HG03066 (cell line): ENCODE measurements at regions not wholly inside any gene's neighbourhood (a gene's known extent, or its start where the extent isn't known, plus 50 kb on each side); places are given as distances from the start of the nearest gene placed in this dataset.
"Not testable (repeated sequence)": the region's sequence is repeated elsewhere in the genome, so short reads cannot be mapped to it uniquely, and the experiment has no call there.

ENCODE experiments used
- ATAC-seq: cut with Tn5 transposase; IDR thresholded peaks from one replicate; pipeline ENCODE4 v1.9.1; 2021; ENCODE audit warnings: low read depth; ENCODE audit not compliant: unreplicated experiment

DNA sequence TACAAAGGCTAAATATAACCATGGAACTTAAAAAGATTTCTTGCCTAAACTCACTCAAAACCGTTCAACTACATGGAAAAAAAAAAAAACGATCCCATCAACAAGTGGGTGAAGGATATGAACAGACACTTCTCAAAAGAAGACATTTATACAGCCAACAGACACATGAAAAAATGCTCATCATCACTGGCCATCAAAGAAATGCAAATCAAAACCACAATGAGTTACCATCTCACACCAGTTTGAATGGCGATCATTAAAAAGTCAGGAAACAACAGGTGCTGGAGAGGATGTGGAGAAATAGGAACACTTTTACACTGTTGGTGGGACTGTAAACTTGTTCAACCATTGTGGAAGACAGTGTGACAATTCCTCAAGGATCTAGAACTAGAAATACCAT, 151.2 kb upstream of the SMIM30 start:
- not testable (repeated sequence) for ATAC-seq

DNA sequence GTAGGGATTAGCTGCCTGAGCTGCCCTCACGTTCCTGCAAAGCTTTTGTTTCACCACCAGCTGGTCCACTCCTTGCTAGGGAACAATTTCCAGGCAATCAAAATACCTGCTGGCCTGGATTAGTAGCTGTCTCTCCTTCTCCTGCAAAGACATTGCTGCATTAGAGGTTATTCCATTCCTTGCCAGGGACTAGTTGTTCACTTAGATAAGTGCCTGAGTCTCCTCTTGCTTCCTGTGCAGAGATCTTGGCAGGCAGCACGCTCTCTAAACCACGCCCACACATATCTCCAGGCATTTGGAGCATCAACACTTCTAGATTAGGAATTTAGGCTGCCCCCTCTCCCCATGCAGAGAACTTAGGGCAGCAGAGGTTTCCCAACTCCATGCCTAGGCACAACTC, 150.4 kb upstream of the SMIM30 start:
- no peak for ATAC-seq

DNA sequence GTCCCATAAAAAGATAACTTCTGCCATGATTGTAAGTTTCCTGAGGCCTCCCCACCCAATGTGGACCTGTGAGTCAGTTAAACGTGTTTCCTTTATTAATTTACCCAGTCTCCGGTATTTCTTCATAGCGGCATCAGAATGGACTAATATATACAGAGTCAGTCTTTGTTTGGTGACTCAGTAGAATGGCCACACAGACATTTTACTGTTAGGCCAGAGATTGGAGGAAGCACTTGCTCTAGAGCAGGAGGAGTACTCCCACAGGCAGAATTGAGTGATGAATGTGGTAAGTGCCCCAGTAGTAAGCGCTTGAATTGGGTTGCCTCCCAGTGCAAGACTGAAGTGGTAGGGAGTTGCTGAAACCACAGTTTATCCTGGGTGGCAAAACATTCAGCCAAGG, 149.5 kb upstream of the SMIM30 start:
- no peak for ATAC-seq

DNA sequence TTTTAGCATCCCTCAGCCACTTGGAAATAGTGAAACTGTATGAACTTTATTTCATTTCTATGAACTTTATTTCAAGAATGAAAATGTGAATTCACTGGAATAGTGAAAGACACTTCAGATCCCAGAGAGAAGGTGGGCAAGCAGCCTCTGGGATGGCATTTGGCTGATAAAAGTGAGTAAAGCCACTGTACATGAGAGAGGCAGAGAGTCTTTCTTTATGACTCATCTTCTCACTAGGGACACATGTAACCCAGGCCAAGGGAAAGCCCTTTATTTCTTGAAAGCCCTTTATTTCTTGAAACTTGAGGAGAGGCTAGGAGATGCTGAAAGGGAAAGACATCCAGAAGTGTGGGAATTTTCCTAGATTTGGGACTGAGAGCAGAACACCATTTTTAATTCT, 148.9 kb upstream of the SMIM30 start:
- no peak for ATAC-seq

DNA sequence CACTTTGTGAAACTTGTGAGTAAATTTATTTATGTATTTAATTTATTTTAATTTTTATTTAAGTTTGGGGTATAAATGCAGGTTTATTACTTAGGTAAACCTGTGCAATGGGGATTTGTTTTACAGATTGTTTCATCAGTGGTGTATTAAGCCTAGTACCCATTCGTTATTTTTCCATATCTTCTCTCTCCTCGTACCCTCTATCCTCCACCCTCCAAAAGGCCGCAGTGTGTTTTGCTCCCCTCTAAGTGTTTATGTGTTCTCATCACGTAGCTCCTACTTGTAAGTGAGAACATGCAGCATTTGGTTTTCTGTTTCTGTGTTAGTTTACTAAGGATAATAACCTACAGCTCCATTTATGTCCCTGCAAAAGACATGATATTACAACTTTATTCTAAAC, 145.4 kb upstream of the SMIM30 start:
- ATAC-seq = no peak

DNA sequence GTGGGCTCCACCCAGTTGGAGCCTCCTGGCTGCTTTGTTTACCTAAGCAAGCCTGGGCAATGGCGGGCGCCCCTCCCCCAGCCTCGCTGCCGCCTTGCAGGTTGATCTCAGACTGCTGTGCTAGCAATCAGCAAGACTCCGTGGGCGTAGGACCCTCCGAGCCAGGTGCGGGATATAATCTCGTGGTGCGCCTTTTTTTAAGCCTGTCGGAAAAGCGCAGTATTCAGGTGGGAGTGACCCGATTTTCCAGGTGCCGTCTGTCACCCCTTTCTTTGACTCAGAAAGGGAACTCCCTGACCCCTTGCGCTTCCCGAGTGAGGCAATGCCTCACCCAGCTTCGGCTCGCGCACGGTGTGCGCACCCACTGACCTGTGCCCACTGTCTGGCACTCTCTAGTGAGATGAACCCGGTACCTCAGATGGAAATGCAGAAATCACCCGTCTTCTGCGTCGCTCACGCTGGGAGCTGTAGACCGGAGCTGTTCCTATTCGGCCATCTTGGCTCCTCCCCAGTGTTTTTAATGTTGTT, 144.9 kb upstream of the SMIM30 start:
- not testable (repeated sequence) for ATAC-seq

DNA sequence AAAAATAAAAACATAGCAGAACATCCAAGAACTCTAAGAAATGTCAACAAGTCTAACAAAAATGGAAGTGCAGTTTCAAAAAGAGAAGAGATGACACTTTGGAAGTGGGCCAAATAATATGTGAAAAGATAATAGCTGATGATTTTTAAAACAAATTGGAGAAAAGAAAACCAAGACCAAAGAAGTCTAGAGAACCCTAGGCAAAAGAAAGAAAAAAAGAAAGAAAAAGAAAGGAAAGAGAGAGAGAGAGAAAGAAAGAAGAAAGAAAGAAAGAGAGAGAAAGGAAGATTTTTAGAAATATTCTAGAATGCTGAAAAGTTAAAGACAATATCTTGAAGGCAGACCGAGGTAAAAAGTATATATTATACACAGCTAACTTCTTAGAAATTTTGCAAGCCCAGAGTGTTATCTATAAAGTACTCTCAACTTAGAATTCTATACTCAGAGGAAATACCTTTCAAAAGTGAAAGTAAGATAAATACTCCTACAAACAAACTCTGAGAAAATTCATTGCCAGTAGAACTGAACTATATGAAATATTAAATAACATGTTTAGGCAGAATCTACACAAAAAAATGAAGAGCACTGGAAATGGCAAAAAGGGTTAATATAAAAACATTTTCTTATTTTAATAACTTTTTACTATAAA, 138.7 kb upstream of the SMIM30 start:
- ATAC-seq = no peak

DNA sequence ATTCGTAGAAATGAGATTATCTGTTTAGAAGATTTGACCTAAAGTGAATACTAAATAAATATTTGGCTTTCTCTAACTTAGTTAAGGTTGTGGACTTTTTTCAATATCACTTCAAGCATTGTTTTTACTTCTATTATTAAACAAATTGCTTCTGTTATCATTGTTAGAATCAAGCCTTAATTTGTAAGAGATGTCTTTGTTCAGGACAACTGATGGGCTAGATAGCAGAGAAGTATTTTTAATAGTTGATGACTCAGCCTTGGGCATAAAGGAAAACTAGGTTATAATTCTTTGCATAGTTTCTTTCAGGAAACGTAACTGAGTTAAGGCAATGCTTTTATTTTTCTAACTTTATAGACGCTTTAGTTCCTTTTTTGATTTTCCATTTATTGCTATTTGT, 128.8 kb upstream of the SMIM30 start:
- no peak for ATAC-seq

DNA sequence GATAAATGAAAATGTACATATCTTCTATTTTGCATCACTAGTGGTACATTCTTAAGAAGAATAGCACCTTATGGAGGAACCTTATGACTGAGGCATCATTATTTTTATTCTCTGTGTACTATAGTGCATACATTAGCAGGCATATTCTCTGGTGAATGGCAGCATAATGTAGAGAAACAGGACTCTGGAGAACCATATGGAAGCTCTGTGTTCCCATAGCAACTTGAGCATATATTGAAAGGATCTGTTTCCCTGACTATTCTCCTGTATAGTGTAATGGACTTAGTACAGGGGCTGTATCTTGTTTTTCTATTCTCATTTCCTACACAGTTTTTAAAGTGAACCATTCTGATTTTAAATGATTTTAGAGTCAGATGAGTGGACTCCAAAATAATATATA, 128.4 kb upstream of the SMIM30 start:
- no peak for ATAC-seq

DNA sequence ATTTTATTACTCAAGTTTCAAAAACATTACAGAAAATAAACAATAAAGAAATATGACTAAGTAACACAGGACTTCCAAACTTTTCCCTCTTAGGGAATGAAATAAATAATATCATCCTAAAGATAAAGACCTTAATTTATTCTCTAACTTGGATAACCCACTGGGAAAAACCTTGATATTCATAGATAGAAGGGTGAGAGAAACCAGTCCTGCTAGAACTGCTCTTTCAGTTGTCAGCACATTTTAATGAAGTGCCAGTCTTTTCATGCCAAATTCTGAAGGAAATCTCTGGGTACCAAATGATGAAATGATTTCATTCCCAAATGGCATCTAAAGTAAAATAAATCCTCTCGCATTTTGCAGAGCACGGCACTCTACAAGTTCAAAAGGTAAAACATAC, 114.5 kb upstream of the SMIM30 start:
- no peak for ATAC-seq

DNA sequence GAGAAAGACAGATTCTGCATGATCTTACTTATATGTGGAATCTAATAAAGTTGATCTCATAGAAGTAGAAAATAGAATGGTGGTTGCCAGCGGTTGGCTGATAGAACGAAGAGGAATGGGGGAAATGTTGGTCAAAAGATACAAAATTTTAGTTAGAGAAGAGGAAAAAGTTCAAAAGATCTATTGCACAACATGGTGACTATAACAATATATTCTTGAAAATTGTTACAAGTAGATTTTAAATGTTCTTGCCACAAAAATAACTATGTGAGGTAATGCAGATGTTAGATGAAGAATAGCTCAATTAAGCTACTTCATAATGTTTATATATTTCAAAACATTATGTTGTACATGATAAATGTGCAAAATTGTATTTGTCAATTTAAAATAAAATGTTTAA, 112.3 kb upstream of the SMIM30 start:
- no peak for ATAC-seq

DNA sequence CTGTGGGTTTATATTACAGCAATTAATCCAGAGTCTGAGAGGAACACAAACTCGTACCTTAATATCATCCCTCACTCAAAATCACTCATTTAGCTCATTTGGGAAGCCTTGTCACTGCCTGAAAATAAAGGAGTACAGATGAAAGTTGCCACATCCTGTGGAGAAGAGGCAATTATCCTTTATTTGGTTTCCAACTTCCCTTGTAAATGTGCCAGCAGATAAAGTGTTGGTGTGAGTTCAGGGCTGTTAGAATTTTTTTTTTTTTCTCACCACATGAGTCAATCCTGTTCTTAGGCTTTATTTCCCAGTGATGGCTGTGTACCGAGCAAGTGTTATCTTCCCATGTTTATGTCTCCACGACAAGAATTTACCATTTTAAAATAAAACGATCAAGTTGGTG, 99.0 kb upstream of the SMIM30 start:
- ATAC-seq = no peak

DNA sequence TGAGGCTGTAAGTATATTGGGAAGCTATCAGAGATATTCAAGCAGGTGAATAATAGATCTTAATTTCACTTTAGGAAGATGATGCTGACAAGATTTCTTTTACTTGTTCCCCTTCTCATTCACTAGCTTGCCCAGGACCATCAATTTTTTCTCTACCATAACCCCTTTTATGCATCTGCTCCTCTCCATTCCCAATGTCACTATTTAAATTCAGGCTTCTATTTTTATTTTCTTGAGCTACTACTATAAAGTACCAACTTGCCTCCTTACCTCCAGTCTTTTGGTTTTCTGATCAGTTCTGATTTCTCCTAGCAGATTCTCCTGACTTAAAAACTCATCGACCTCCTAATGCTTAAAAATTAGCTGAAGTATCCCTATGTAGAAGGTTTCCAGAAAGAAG, 97.7 kb upstream of the SMIM30 start:
- ATAC-seq = no peak

DNA sequence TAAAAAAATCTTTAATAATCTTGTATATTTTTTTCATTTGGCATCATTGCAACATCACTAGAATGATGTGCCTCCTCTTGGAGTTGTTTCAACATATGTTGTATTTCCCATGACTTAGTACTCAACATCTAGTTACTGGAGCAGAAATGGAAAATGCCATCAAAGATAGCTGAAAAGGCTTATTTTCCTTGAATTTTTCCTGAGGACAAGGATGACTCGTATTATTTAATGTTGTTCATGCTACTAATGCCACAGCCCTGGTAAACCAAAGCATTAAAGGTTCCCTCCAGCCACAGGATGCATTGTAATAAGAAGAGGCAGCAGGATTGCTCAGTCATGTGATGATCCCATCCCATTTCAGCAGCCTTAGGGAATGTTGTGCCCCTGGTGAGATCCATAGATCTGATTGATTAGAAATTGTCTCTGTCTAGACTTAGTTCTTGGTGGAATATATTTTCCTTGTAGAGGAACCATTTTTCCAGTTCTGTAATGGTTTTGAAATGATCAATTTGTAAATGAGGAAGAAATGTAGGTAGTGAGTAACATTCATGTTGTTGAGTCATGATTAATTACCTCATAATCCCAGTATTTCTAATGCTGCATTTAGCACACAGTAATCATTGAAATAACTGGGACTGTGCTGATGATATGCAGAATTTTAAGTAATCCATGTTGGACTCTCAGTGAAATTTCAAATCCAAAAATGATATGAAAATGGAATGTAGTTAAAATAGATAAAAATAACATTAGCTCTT, 91.3 kb upstream of the SMIM30 start:
- no peak for ATAC-seq

DNA sequence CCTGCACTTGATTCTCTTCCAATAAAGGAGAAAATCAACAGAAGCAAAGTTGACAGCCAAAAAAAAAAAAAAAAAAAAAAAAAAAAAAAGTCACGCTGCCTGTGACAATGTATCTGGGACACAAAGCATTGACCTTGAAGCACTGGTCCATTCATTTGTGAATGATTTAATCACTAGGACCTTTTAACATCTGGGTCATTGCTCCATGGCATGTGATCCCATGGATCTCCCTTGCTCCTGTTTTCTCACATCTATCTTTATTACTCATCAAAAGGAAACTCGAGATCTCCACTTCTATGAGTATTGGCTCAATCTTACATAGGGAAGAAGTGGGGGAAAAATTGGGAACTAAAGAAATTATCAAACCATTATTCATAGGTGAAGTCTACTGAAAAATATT, 89.6 kb upstream of the SMIM30 start:
- ATAC-seq = no peak

DNA sequence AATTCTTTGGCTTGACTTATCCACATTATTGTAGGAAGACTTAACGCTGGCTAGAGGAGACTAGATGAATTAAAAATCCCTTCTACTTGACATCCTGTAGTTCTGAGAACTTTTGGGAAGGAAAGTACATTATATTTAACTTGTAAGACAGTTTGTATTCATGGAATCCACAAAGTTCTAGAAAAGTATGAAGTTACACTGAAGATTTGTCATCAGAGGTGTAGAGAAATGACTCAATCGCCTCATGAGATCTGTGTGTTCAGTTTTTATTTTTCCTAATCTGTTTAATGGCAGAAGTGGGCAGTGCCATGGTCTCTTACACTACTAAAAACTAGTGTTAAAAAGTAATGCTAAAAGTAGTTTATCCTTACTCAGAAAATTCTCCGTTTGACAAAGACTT, 89.1 kb upstream of the SMIM30 start:
- no peak for ATAC-seq

DNA sequence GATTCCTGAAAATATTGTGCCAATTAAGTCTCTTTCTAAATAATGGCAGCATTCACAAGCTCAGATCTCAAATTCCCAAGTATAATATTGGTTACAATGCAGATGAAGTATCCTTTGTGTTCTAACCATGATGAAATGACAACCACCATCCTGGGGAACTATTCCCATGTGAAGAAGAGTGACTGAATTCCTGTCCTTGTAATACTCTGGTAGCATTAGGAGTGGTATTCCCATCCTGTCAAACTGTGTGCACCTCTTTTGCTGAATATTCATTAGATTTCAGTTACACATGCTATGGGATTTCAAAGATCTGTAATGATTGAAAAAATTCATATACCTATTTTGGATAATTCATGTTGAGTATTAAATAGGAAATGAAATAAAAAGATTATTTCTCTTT, 86.1 kb upstream of the SMIM30 start:
- ATAC-seq = no peak

DNA sequence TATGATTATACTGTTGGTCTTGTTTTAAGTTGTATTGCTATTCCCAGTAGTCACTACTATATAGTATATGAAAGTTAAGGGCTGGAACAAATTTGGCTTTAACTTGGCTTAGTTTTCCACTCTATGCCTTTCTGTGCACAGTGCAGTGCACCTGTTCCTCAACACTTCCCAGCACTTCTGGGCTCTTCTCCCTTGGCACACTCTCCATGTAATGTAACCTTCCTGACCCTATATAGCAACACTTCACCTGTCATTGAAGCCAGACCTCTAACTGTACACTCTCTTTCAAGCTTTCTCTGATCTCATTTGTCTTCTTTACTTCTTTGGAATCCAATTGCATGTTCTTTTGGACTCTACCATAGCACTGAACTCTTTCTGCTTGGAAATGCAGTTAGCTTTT, 83.9 kb upstream of the SMIM30 start:
- no peak for ATAC-seq

DNA sequence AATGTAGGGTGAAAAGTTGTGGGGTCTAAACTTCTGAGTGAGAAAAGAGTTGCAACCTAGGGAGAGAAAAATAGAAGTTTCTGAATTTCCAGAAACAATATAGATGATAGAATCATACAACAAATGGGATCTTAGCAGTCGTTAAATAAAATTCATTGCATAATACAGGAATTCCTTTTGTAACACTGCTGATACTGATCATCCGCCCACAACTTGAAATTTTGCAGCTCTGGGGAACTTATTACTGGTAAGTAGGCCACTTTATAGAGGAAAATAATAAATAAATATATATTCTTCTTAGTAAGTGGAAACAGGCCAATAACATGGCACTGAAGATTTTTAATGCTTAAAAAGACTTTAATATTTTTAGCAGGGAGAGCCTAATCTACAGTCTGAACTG, 81.9 kb upstream of the SMIM30 start:
- no peak for ATAC-seq

DNA sequence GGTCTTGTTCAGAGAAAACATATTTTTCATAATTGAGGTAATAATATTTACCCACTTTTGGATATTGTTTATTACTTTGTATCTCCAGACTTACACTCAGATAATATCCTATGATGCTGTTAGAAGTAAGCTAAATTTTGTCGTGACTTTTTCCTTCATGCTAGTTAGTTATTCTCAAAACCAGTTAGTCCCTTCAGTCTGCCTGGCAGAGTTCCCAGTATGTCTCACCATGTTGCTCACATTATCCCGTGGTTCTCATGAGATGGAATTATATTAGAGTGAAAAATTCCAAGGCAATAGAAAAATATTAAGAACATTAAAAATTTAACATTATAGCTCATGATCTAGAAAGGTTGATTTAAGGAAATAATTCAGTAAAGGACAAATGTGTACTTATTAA, 81.5 kb upstream of the SMIM30 start:
- ATAC-seq = no peak

DNA sequence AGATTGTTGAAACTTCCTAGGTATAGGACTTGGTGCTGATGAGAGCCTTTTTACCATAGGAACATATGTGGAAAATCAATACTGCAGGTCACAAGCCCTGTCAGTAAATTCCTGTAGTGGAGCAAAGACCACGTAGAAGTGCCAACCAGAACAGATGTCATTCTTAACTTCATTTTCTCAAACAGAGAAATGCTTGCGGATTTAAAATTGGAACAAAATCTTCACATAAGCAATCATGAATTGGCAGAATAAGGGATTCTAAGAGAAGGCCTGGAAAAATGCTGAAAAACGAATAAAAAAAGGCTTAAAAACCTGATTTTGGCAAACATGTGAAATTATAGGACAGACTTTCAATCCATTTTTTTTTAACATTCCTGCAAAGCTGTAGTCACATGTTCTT, 80.8 kb upstream of the SMIM30 start:
- ATAC-seq = no peak

DNA sequence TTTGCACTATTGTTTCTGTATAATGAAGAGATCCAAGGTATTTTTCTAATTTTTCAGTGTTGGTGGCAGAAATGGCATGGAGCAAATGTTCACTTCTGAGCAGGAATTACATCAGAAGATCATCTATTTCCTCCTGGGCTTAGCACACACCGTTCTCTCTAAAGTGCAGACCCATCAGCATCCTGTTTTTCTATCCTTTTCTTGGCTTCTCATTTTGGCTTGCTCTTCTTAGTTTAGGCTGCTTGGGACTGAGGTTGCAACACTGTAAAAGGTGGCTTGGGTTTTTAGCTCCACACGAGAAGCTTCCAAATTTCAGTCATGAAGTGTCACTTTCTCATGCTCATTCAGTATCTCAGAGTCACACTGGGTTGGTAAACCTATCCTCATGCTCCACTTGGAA, 79.9 kb upstream of the SMIM30 start:
- no peak for ATAC-seq
